SU-DHL-6 (cell line): ENCODE measurements at regions not wholly inside any gene's neighbourhood (a gene's known extent, or its start where the extent isn't known, plus 50 kb on each side); places are given as distances from the start of the nearest gene placed in this dataset.

Source experiments
- H2AFZ ChIP-seq: fragments of 200-600 bp; sonication (generic); 2 replicates; pipeline ENCODE4 v1.6.1; 2014; ENCODE audit warnings: low read depth, mild to moderate bottlenecking, moderate library complexity, mixed read lengths, antibody characterized with exemption, low read length; ENCODE audit not compliant: severe bottlenecking
- H3F3A ChIP-seq: fragments of 200-600 bp; shearing (Covaris generic); 2 replicates; pipeline ENCODE4 v1.6.0; 2016; ENCODE audit warnings: antibody characterized with exemption, mild to moderate bottlenecking; ENCODE audit not compliant: insufficient read depth
- H3K27ac ChIP-seq: fragments of 200-600 bp; sonication (generic); 2 replicates; pipeline ENCODE4 v1.5.1; 2016; ENCODE audit warnings: low read depth, mild to moderate bottlenecking, low read length, moderate library complexity, mixed read lengths
- H3K27me3 ChIP-seq: fragments of 200-600 bp; sonication (generic), shearing (Covaris generic); 2 replicates; pipeline ENCODE4 v1.6.0; 2014; ENCODE audit warnings: mild to moderate bottlenecking, low read length
- H3K36me3 ChIP-seq: fragments of 200-600 bp; sonication (generic); 2 replicates; pipeline ENCODE4 v1.6.1; 2014; ENCODE audit warnings: mild to moderate bottlenecking, low read length, mixed read lengths
- H3K4me2 ChIP-seq: fragments of 300-600, 200-600 bp; shearing (Covaris generic), sonication (generic); 2 replicates; pipeline ENCODE4 v1.6.0; 2014; ENCODE audit warnings: low read length, low read depth, mild to moderate bottlenecking; ENCODE audit not compliant: poor library complexity, severe bottlenecking
- H3K4me3 ChIP-seq: fragments of 200-600 bp; sonication (generic); 2 replicates; pipeline ENCODE4 v1.5.1; 2014; ENCODE audit warnings: antibody characterized with exemption, low read length, mild to moderate bottlenecking, mixed read lengths; ENCODE audit not compliant: insufficient read depth, poor library complexity, severe bottlenecking
- H3K79me2 ChIP-seq: fragments of 200-600 bp; sonication (generic); 2 replicates; pipeline ENCODE4 v1.6.1; 2014; ENCODE audit warnings: mild to moderate bottlenecking, low read length, moderate library complexity; ENCODE audit not compliant: insufficient read depth
- H3K9ac ChIP-seq: fragments of 200-600 bp; sonication (generic); 2 replicates; pipeline ENCODE4 v1.7.0; 2014; ENCODE audit warnings: mild to moderate bottlenecking, low read length
- H3K9me2 ChIP-seq: fragments of 200-600 bp; sonication (generic); replicated peaks from 2 replicates; pipeline ENCODE4 v1.6.1; 2014; ENCODE audit warnings: low read length; ENCODE audit not compliant: insufficient read depth
- H3K9me3 ChIP-seq: fragments of 200-600 bp; sonication (generic); 2 replicates; pipeline ENCODE4 v1.6.1; 2014; ENCODE audit warnings: low read length, mixed read lengths; ENCODE audit not compliant: insufficient read depth
- H4K20me1 ChIP-seq: fragments of 200-600 bp; sonication (generic); 2 replicates; pipeline ENCODE4 v1.6.1; 2014; ENCODE audit warnings: low read depth, mild to moderate bottlenecking, antibody characterized with exemption, low read length, moderate library complexity, mixed read lengths
- EZH2phosphoT487 ChIP-seq: fragments of 200-600 bp; sonication (generic), shearing (Covaris generic); conservative IDR thresholded peaks from 2 replicates; pipeline ENCODE4 v1.6.1; 2018; ENCODE audit warnings: mild to moderate bottlenecking, antibody characterized with exemption, low read length, moderate library complexity, mixed read lengths
- TF ChIP-seq, protein P1 (sequence below): fragments of 200-600 bp; sonication (generic); IDR thresholded peaks from one replicate; pipeline ENCODE4 v1.5.1; 2017; ENCODE audit warnings: antibody characterized with exemption, mild to moderate bottlenecking, low read length, moderate library complexity; ENCODE audit not compliant: insufficient read depth, poor library complexity, severe bottlenecking

GRCh38 chr1:234870020-234870981, 258.3 kb downstream of the TOMM20 start:
- TF ChIP-seq EZH2phosphoT487 = no peak
- TF ChIP-seq, protein P1, sequence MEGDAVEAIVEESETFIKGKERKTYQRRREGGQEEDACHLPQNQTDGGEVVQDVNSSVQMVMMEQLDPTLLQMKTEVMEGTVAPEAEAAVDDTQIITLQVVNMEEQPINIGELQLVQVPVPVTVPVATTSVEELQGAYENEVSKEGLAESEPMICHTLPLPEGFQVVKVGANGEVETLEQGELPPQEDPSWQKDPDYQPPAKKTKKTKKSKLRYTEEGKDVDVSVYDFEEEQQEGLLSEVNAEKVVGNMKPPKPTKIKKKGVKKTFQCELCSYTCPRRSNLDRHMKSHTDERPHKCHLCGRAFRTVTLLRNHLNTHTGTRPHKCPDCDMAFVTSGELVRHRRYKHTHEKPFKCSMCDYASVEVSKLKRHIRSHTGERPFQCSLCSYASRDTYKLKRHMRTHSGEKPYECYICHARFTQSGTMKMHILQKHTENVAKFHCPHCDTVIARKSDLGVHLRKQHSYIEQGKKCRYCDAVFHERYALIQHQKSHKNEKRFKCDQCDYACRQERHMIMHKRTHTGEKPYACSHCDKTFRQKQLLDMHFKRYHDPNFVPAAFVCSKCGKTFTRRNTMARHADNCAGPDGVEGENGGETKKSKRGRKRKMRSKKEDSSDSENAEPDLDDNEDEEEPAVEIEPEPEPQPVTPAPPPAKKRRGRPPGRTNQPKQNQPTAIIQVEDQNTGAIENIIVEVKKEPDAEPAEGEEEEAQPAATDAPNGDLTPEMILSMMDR = no peak
- Histone ChIP-seq H3K27ac (no peak overlapping the region), H3K4me3 (no peak overlapping the region), H3K79me2 (no peaks in the 10 kb centered on the region), H3K9me3 (no peaks in the 10 kb centered on the region), H3K4me2 (no peak overlapping the region), H3K9ac (no peak overlapping the region), H3K36me3 (no peaks in the 10 kb centered on the region), H3K9me2 (no peaks in the 10 kb centered on the region), H3K27me3 (no peaks in the 10 kb centered on the region), H3F3A (no peaks in the 10 kb centered on the region), H2AFZ (no peak overlapping the region), H4K20me1 (no peaks in the 10 kb centered on the region)

GRCh38 chr1:234869182-234870019, 259.2 kb downstream of the TOMM20 start:
- Histone ChIP-seq H3K9ac (no peak overlapping the region), H3K4me3 (no peak overlapping the region), H3K27ac (no peak overlapping the region), H3K79me2 (no peaks in the 10 kb centered on the region), H3K9me2 (no peaks in the 10 kb centered on the region), H3F3A (no peaks in the 10 kb centered on the region), H3K36me3 (no peaks in the 10 kb centered on the region), H4K20me1 (no peaks in the 10 kb centered on the region), H3K27me3 (no peaks in the 10 kb centered on the region), H3K4me2 (no peak overlapping the region), H2AFZ (no peak overlapping the region), H3K9me3 (no peaks in the 10 kb centered on the region)
- TF ChIP-seq EZH2phosphoT487 = no peak
- TF ChIP-seq, protein P1 = no peak

DNA sequence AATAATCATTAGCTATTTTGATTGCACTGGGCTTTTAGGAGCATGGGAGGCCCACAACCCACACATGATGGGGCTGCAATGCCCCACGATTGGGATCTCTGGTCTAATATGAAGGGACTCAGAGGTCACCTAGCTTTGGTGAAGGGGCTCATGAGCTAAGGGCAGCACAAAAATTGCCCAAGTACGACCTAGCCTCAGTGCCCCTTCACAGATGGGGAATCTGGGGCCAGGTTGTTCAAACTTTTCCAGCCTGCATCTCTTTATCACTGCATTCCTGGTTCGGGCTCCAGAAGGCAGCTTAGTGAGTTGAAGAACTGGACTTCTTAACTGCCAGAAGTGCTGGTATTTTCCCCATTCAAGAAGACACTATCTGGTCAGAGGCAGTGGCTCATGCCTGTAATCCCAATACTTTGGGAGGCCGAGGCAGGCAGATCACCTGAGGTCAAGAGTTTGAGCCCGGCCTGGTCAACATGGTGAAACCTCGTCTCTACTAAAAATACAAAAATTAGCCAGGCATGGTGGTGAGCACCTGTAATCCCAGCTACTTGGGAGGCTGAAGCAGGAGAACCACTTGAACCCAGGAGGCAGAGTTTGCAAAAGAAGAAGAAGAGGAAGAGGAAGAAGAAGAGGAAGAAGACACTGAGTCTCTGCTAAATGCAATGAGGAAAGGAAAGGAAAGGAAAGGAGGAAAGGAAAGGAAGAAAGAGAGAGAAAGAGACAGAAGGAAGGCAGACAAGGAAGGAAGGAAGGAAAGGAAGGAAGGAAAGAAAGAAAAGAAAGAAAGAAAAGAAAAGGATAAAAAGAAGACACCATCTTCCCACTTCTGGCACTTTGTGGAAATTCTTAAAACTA, 258.5 kb upstream of the IRF2BP2 start:
- H3K27ac ChIP-seq = no peak overlapping the region
- no peak overlapping the region for H3K4me2 ChIP-seq
- TF ChIP-seq, protein P1 = no peak
- TF ChIP-seq EZH2phosphoT487 = no peak
- no peaks in the 10 kb centered on the region for H3K9me3 ChIP-seq
- H2AFZ ChIP-seq = no peak overlapping the region
- no peaks in the 10 kb centered on the region for H3K36me3 ChIP-seq
- no peaks in the 10 kb centered on the region for H4K20me1 ChIP-seq
- no peak overlapping the region for H3K9ac ChIP-seq
- H3K27me3 ChIP-seq = no peaks in the 10 kb centered on the region
- no peaks in the 10 kb centered on the region for H3K79me2 ChIP-seq
- H3K4me3 ChIP-seq = no peak overlapping the region
- H3F3A ChIP-seq = no peaks in the 10 kb centered on the region
- H3K9me2 ChIP-seq = no peaks in the 10 kb centered on the region
